ENCODE measurements at regions not wholly inside any gene's neighbourhood (a gene's known extent, or its start where the extent isn't known, plus 50 kb on each side); places are given as distances from the start of the nearest gene placed in this dataset.
"Not testable (repeated sequence)": the region's sequence is repeated elsewhere in the genome, so short reads cannot be mapped to it uniquely, and the experiment has no call there.

GRCh38 chr2:156005999-156006712 lies 326.4 kb downstream of the NR4A2 start:
- no peak for DNase-seq

DNA sequence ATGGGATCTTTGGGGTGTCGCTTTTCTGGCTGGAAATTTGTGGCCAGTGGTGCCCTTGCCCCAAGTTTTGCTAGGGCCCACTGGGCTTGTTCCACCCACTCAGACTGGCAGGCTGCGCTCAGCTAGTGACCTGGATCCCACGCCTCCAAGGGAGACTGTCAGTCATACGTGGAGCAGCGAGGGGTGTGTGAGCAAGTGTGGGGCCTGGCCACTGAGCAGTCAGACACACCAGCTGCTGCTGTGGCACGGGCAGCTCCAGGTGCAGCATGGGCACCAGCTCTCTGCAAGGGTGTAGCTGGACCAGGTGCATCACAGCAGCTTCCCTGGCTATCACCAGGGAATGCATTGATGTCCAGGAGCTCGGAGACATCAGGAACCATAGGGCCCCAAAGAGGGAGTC lies 327.0 kb downstream of the NR4A2 start:
- DNase-seq: no peak

DNA sequence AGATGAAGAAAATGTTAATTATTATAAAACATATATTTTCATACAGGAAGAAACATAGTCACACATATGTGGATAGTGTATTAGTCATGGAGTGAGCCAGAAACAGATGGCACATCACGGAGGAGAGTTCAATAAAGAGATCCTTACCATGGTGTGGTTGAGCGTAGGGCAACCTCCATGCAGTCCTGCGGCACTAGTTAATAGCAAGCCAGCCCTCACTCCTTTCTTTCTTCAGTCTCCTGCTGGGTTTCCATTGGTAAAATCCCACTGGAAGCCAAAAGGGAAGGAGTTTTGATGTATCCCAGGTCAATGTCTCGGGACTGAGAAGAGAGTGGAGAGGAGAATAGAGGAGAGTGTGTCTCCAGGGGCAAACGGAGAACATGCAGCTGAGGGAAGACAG lies 328.1 kb downstream of the NR4A2 start:
- DNase-seq: no peak

GRCh38 chr2:156003780-156004179 lies 328.7 kb downstream of the NR4A2 start:
- no peak for DNase-seq

GRCh38 chr2:156001851-156002250 lies 330.7 kb downstream of the NR4A2 start:
- no peak for DNase-seq

- no peak for DNase-seq
These were observed 335.0 kb downstream of the NR4A2 start for GRCh38 chr2:155997538-155997937.

DNA sequence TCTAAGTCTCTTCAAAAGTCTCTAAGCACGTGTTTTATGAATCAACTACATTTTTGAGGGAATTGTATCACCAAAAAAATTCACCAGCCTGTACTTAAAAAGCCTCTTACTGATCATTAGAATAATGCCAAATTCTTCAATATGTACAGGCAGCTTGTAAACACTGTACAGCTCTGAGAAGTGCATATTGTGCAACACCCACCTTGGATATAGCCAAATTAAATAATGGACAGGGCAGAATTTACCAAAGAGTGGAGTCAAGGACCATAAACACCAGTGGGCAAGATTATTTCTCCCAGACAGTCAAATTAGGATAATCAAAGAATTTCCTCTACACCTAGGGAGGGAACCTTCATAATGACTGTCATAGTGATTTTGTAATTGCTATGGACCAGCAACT lies 338.2 kb downstream of the NR4A2 start:
- DNase-seq: no peak

DNA sequence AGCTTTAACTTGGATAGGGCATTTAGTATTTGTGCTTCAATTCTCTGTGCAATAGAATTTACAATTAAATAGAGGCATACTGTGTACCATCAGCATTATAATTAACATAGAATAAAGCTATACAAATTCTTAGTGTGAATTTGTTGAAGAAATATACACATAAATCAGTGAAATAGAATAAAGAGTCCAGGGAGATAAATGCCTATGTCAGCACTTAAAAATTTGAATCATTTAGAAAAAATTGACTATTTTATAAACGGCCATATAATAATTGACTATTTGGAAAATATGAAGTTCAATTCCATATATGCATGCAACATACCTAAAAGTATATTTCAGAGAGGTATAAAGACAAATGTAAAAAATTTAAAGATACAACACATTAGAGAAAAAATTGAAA lies 348.7 kb downstream of the NR4A2 start:
- no peak for DNase-seq

- no peak for DNase-seq
These were observed 350.4 kb downstream of the NR4A2 start for GRCh38 chr2:155982135-155982534.

DNA sequence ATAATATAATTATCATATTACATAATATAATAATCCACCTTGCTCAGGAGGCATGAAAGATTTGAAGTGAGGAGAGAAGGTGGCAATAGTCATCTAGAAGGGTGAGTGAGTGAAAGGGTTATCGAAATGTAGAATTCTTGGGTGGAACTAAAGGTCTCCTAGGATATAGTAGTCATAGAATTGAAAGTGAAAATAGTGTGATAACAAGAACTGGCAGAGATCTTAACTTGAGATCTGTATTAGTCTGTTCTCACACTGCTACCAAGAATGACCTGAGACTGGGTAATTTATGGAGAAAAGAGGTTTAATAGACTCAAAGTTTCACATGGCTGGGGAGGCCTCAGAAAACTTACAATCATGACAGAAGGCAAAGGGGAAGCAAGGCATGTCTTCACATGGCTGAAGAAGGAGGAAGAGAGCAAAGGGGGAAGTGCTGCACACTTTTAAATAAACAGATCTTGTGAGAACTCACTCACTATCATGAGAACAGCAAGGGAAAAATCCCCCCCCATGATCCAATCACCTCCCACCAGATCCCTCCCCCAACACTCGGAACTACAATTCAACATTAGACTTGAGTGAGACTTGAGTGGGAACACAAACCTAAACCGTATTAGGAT lies 351.5 kb downstream of the NR4A2 start:
- DNase-seq: no peak

DNA sequence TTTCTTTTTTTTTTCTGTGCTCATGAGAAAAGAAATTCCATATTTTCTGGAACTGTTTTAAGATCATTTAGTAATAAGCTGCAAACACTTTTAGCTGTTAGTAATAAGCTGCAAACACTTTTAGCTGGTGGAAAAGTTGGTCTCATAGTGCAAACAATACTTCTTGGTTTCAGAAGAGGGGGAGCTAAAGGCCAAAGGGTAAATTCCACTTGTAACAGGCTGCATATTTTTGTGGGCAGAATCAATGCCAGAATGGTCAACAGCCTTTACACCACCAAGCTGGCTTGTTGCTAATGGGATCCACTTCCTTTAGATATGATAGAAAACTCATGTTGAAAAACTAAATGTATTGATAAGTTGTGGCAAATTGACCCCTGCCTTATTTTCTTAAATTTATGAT lies 356.8 kb downstream of the NR4A2 start:
- no peak for DNase-seq

GRCh38 chr2:155972916-155973315 lies 359.6 kb downstream of the NR4A2 start:
- no peak for DNase-seq

DNA sequence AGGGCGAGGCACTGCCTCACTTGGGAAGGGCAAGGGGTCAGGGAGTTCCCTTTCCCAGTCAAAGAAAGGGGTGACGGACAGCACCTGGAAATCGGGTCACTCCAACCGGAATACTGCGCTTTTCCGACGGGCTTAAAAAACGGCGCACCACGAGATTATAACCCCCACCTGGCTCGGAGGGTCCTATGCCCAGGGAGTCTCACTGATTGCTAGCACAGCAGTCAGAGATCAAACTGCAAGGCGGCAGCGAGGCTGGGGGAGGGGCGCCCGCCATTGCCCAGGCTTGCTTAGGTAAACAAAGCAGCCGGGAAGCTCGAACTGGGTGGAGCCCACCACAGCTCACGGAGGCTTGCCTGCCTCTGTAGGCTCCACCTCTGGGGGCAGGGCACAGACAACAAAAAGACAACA lies 366.5 kb downstream of the NR4A2 start:
- DNase-seq: not testable (repeated sequence)

GRCh38 chr2:155965415-155966063 lies 367.0 kb downstream of the NR4A2 start:
- DNase-seq: no peak

DNA sequence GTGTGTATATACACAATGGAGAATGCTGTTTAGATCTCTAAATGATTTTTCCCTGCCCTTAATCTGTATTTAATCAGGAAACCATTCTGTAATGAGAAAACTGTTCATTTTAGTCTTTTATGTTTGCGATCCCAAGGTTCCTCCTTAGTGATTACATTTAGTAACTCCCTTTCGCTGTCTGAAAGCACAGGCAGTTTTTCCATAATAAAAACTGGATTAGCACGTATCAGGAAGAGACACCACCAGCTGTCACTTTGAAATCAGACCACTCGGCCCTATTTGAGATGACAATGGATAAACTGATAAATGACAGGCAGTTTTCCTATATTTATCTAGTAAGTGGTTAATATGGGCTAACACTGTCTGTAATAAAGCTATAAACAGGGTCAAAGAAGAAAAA lies 370.9 kb downstream of the NR4A2 start:
- no peak for DNase-seq

GRCh38 chr2:155958834-155959233 lies 373.7 kb downstream of the NR4A2 start:
- DNase-seq: no peak

DNA sequence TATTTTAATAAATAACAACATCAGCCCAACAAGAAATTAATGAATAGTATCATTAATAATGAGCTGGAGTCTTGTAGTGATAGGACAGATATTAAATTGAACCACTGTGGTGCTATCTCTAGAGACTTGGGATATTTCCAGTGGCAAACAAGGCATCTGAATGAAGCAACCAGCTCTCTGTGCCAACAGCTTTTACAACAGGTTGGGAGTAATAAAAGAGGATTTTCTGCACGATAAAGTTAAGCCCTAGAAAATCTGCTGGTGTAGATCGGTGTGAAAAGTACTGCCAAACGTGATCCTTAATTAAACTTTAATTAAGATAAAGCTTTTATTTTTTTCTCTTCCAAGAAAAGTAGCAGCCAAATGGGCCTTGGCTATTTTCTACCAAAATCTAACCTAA lies 385.5 kb downstream of the NR4A2 start:
- DNase-seq: no peak

DNA sequence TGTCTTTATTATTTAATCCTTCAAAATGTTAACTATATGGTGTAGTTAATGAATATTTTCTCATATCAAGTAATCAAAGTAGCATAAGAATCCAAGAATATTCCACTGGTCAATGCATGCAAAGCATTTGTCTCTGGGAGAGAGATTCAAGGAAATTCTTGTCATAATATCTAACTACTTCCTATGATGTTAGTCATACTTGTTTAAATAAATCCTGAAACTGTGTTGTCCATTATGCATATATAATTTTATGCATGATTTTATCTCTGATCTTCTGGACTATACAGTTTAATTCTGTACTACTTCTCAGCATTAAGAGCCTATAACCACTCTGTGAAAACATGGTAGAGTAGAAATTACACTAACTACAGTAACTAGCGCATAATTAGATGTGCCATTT lies 388.3 kb downstream of the NR4A2 start:
- no peak for DNase-seq

- no peak for DNase-seq
These were observed 402.2 kb downstream of the NR4A2 start for GRCh38 chr2:155930312-155930711.

- DNase-seq: no peak
These were observed 415.1 kb downstream of the NR4A2 start for GRCh38 chr2:155917380-155917779.

- no peak for DNase-seq
These were observed 419.2 kb downstream of the NR4A2 start for GRCh38 chr2:155913356-155913755.

DNA sequence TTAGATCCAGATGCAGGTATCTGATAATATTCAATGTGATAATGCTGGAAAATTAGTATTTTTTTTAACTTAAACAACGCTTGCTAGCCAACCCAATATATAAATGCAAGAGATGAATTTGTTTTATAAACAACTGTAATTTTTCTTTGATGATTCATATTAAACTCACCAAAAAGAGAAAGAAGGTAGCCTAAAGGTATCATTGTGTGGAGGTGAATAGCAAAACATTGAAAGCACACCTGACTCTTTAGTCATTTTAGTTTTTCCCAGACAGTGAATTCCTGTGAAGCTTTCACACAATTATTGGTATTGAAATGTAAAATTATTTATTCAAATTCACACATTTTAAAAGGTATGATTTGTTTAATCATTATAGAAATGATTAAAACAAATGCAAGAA lies 424.0 kb downstream of the NR4A2 start:
- DNase-seq: no peak

- DNase-seq: no peak
These were observed 425.3 kb downstream of the NR4A2 start for GRCh38 chr2:155907211-155907610.

All from anterior cingulate cortex (tissue), 58 donors.